PFSK-1 (cell line): ENCODE measurements at regions not wholly inside any gene's neighbourhood (a gene's known extent, or its start where the extent isn't known, plus 50 kb on each side); places are given as distances from the start of the nearest gene placed in this dataset.

Experiments
- FOXP2 ChIP-seq: optimal IDR thresholded peaks from 2 replicates; pipeline ENCODE3; 2011; ENCODE audit warnings: borderline replicate concordance, control low read depth, inconsistent platforms; ENCODE audit not compliant: insufficient read depth; ENCODE audit errors: extremely low read length, extremely low read depth
- POLR2AphosphoS5 ChIP-seq: IDR thresholded peaks from 2 replicates; pipeline ENCODE4 v1.6.1; 2012; ENCODE audit warnings: low read depth, mild to moderate bottlenecking, control low read depth, low read length, moderate library complexity
- SIN3A ChIP-seq: IDR thresholded peaks from 2 replicates; pipeline ENCODE4 v1.6.1; 2012; ENCODE audit warnings: mild to moderate bottlenecking, low read length, moderate library complexity, borderline replicate concordance; ENCODE audit not compliant: insufficient read depth
- TAF1 ChIP-seq: IDR thresholded peaks from 2 replicates; pipeline ENCODE4 v1.6.1; 2012; ENCODE audit warnings: low read length, control low read depth, borderline replicate concordance; ENCODE audit not compliant: insufficient read depth
- TF ChIP-seq, protein P1 (sequence below), 2 experiments: IDR thresholded peaks; 2 replicates each; pipeline versions ENCODE4 v1.6.1 to v1.8.0; 2011 to 2012; ENCODE audit warnings: low read depth in 2 of 2, low read length in 2 of 2, control low read depth in 1 of 2, inconsistent platforms in 1 of 2, mild to moderate bottlenecking in 1 of 2, moderate library complexity in 1 of 2; ENCODE audit not compliant: insufficient read depth in 1 of 2

DNA sequence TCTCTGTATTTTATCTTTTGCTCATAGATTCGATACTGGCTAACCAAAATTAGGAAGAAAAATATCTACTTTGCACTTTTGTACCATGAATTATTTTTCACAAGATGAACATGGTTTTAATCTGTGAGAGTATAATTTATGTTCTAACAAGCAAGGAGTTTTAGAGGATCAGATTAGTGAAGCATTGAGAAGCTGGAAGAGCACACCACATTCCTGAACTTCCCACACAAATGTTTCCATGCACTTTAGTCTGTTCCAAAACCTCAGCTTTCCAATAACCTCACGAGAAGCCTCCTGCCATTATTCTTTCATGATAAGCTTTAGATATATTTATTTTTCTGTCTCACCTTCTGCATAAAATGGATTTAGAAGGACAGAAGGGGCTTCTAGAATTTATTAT lies 98.7 kb upstream of the MPDZ start:
- TF ChIP-seq TAF1: no peak
- TF ChIP-seq SIN3A: no peak
- no peak for TF ChIP-seq FOXP2
- TF ChIP-seq, protein P1, sequence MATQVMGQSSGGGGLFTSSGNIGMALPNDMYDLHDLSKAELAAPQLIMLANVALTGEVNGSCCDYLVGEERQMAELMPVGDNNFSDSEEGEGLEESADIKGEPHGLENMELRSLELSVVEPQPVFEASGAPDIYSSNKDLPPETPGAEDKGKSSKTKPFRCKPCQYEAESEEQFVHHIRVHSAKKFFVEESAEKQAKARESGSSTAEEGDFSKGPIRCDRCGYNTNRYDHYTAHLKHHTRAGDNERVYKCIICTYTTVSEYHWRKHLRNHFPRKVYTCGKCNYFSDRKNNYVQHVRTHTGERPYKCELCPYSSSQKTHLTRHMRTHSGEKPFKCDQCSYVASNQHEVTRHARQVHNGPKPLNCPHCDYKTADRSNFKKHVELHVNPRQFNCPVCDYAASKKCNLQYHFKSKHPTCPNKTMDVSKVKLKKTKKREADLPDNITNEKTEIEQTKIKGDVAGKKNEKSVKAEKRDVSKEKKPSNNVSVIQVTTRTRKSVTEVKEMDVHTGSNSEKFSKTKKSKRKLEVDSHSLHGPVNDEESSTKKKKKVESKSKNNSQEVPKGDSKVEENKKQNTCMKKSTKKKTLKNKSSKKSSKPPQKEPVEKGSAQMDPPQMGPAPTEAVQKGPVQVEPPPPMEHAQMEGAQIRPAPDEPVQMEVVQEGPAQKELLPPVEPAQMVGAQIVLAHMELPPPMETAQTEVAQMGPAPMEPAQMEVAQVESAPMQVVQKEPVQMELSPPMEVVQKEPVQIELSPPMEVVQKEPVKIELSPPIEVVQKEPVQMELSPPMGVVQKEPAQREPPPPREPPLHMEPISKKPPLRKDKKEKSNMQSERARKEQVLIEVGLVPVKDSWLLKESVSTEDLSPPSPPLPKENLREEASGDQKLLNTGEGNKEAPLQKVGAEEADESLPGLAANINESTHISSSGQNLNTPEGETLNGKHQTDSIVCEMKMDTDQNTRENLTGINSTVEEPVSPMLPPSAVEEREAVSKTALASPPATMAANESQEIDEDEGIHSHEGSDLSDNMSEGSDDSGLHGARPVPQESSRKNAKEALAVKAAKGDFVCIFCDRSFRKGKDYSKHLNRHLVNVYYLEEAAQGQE (IDR thresholded peaks at IDR 0.05; ENCODE audit: insufficient read depth in 1 of 2, low read depth in 2 of 2, low read length in 2 of 2): no peak
- no peak for TF ChIP-seq POLR2AphosphoS5

DNA sequence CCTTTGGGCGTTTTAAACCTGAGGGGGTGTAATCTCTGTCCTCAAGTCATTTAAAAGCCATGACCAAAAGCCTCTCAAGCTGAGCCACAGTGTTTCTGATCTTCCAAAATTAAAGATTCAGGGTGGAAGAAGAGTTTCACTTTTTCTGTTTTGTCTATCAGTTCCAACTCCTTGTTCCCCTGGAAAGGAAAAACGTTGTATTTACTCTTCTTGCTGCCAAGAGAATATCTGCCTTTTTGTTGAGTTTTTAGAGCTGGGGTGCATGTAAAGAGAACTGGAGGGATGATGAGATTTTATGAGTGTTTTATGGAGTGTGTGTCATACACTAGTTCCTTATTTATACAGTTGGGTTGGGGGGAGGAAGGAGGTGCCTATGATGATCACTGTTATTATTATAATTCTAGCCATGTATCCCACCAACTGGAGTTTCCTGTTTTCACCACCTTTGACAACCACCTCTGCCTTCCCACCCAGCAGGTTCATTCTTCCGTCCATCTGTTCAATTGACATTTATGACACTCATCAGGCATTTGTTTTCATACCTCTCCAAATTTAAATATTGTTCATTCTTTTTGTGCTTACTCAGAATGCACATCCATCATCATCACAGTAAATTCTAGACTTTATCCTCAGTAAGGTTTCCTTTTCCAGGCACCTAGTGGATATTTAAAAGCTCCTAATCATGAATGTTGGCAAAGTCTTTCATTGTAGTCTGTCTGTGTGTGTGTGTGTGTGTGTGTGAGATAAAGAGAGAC lies 97.9 kb upstream of the MPDZ start:
- TF ChIP-seq TAF1 (no peak), POLR2AphosphoS5 (no peak), SIN3A (no peak), FOXP2 (no peak)
- TF ChIP-seq, protein P1 (IDR thresholded peaks at IDR 0.05; ENCODE audit: insufficient read depth in 1 of 2, low read depth in 2 of 2, low read length in 2 of 2): no peak

DNA sequence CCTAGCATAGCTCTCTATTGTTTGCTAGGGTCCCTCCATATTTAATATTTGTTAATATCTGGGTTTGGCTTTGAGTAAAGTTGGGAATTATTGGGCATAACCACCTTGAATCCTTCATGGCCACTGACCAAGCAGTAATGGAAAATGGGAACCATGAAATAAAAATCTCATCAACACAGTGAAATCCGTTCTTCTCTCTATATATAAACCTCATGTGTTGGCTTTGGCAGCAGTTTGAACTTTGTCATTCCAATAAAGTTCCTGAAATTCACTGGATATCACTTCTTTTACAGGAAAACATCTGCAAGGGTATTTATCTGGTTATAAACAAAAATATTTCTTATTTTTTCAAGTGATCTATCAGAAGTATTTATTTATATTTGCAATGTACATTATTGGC lies 93.0 kb upstream of the MPDZ start:
- TF ChIP-seq TAF1 (no peak), POLR2AphosphoS5 (no peak), SIN3A (no peak), FOXP2 (no peak)
- TF ChIP-seq, protein P1 (IDR thresholded peaks at IDR 0.05; ENCODE audit: insufficient read depth in 1 of 2, low read depth in 2 of 2, low read length in 2 of 2): no peak

DNA sequence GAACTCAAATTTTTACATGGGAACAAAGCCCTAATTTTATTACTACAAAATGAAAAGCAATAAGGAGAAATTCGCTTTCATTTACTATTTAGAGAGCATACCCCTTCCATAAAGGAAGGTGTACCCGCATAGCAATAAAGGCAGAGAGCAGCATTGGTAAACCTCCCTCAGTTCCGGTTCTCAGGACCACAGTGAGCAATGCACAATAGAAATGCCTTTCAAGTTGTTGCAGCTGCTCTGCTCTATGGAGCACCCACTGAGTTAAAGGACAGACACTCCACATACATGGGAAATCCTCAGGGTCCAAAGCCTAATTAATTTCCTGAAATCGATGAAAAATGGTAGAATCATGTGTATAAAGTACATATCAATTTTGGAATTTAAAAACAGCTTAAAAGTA lies 89.9 kb upstream of the MPDZ start:
- no peak for TF ChIP-seq SIN3A
- no peak for TF ChIP-seq TAF1

DNA sequence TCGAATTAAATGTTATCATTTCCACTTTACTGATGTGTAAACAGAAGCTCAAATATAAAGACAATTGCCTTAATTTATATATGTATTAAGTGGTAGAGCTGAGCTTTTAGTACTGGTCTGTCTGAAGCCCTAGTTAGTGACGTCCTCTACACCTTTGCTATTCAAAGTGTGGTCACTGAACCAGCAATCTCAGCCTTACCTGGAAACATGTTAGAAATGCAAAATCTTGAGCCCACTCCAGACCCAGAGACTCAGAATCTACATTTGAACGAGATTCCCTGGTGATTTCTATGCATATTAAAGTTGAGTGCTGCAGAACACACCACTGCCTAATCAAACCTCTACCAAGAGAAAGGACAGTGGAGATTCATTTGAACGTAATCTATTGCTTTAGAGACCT lies 88.3 kb upstream of the MPDZ start:
- TF ChIP-seq SIN3A (no peak), POLR2AphosphoS5 (no peak), TAF1 (no peak), FOXP2 (no peak)
- TF ChIP-seq, protein P1 (IDR thresholded peaks at IDR 0.05; ENCODE audit: insufficient read depth in 1 of 2, low read depth in 2 of 2, low read length in 2 of 2): no peak
